GM19397 (cell line): ENCODE measurements at regions not wholly inside any gene's neighbourhood (a gene's known extent, or its start where the extent isn't known, plus 50 kb on each side); places are given as distances from the start of the nearest gene placed in this dataset.
"Not testable (repeated sequence)": the region's sequence is repeated elsewhere in the genome, so short reads cannot be mapped to it uniquely, and the experiment has no call there.

Experiments used
- ATAC-seq: cut with Tn5 transposase; IDR thresholded peaks from one replicate; pipeline ENCODE4 v1.9.1; 2021; ENCODE audit warnings: mild to moderate bottlenecking, moderate library complexity; ENCODE audit not compliant: unreplicated experiment

GRCh38 chr14:105690671-105691070 lies 164.3 kb downstream of the TMEM121 start:
- ATAC-seq, result no peak

- not testable (repeated sequence) for ATAC-seq
Observed at GRCh38 chr14:105691321-105692109, 165.1 kb downstream of the TMEM121 start.

GRCh38 chr14:105692110-105692685 lies 165.8 kb downstream of the TMEM121 start:
- ATAC-seq, result not testable (repeated sequence)

- ATAC-seq, result no peak
Observed at GRCh38 chr14:105694961-105695360, 168.6 kb downstream of the TMEM121 start.

- peak; percentile 51 for ATAC-seq
Observed at GRCh38 chr14:105696388-105696787, 170.0 kb downstream of the TMEM121 start.

- not testable (repeated sequence) for ATAC-seq
Observed at GRCh38 chr14:105697414-105697813, 171.0 kb downstream of the TMEM121 start.

- not testable (repeated sequence) for ATAC-seq
Observed at GRCh38 chr14:105697955-105698354, 171.6 kb downstream of the TMEM121 start.

- ATAC-seq, result not testable (repeated sequence)
Observed at GRCh38 chr14:105698940-105699556, 172.7 kb downstream of the TMEM121 start.

GRCh38 chr14:105699706-105700105 lies 173.3 kb downstream of the TMEM121 start:
- ATAC-seq, result not testable (repeated sequence)

- not testable (repeated sequence) for ATAC-seq
Observed at GRCh38 chr14:105700146-105700545, 173.8 kb downstream of the TMEM121 start.

GRCh38 chr14:105700622-105701288 lies 174.4 kb downstream of the TMEM121 start:
- ATAC-seq, result peak; percentile 28

- no peak for ATAC-seq
Observed at GRCh38 chr14:105701456-105702274, 175.3 kb downstream of the TMEM121 start.

- ATAC-seq, result no peak
Observed at GRCh38 chr14:105702275-105702817, 176.0 kb downstream of the TMEM121 start.

- ATAC-seq, result not testable (repeated sequence)
Observed at GRCh38 chr14:105703044-105703665, 176.8 kb downstream of the TMEM121 start.

GRCh38 chr14:105704091-105704490 lies 177.7 kb downstream of the TMEM121 start:
- not testable (repeated sequence) for ATAC-seq

GRCh38 chr14:105704492-105704891 lies 178.1 kb downstream of the TMEM121 start:
- not testable (repeated sequence) for ATAC-seq

- not testable (repeated sequence) for ATAC-seq
Observed at GRCh38 chr14:105705512-105705861, 179.1 kb downstream of the TMEM121 start.

GRCh38 chr14:105705862-105706700 lies 179.7 kb downstream of the TMEM121 start:
- not testable (repeated sequence) for ATAC-seq

- not testable (repeated sequence) for ATAC-seq
Observed at GRCh38 chr14:105706701-105707019, 180.3 kb downstream of the TMEM121 start.
